OCI-LY1 (cell line): ENCODE measurements at regions not wholly inside any gene's neighbourhood (a gene's known extent, or its start where the extent isn't known, plus 50 kb on each side); places are given as distances from the start of the nearest gene placed in this dataset.

Experiments used
- EZH2 ChIP-seq: fragments of 200-600 bp; sonication (generic), shearing (Covaris generic); IDR thresholded peaks from 2 replicates; pipeline ENCODE4 v1.8.0; 2017; ENCODE audit warnings: borderline replicate concordance, mixed run types, mild to moderate bottlenecking, antibody characterized with exemption, low read length, moderate library complexity, mixed read lengths
- TF ChIP-seq, protein P1 (sequence below): fragments of 200-600 bp; sonication (generic), shearing (Covaris generic); IDR thresholded peaks from 2 replicates; pipeline ENCODE4 v1.5.1; 2017; ENCODE audit warnings: mild to moderate bottlenecking, antibody characterized with exemption, low read length, moderate library complexity, mixed read lengths

- TF ChIP-seq, protein P1, sequence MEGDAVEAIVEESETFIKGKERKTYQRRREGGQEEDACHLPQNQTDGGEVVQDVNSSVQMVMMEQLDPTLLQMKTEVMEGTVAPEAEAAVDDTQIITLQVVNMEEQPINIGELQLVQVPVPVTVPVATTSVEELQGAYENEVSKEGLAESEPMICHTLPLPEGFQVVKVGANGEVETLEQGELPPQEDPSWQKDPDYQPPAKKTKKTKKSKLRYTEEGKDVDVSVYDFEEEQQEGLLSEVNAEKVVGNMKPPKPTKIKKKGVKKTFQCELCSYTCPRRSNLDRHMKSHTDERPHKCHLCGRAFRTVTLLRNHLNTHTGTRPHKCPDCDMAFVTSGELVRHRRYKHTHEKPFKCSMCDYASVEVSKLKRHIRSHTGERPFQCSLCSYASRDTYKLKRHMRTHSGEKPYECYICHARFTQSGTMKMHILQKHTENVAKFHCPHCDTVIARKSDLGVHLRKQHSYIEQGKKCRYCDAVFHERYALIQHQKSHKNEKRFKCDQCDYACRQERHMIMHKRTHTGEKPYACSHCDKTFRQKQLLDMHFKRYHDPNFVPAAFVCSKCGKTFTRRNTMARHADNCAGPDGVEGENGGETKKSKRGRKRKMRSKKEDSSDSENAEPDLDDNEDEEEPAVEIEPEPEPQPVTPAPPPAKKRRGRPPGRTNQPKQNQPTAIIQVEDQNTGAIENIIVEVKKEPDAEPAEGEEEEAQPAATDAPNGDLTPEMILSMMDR: peak; percentile 51
- no peak for TF ChIP-seq EZH2
Measured at GRCh38 chr5:136686192-136686872, 321.0 kb upstream of the TRPC7 start.
